Cardiac fibroblast (primary cell): ENCODE measurements at regions not wholly inside any gene's neighbourhood (a gene's known extent, or its start where the extent isn't known, plus 50 kb on each side); places are given as distances from the start of the nearest gene placed in this dataset.
"Not testable (repeated sequence)": the region's sequence is repeated elsewhere in the genome, so short reads cannot be mapped to it uniquely, and the experiment has no call there.

Source experiments
- DNase-seq, 2 donors: peaks; one replicate each; pipeline versions ENCODE4 v3.0.0 to v3.0.0-alpha.2; 2010; ENCODE audit warnings: low read depth in 2 of 2
- H3K4me3 ChIP-seq, 2 donors: replicated peaks in 1 of 2; 1 replicate in 1 of 2; 2 replicates in 1 of 2; pipeline ENCODE4 v1.5.1; 2011; ENCODE audit warnings: low read depth in 2 of 2, low read length in 2 of 2, mild to moderate bottlenecking in 2 of 2, moderate library complexity in 1 of 2
- TF ChIP-seq, protein P1 (sequence below): IDR thresholded peaks from one replicate; pipeline ENCODE4 v1.5.1; 2011; ENCODE audit warnings: low read depth, mild to moderate bottlenecking, low read length, inconsistent platforms

DNA sequence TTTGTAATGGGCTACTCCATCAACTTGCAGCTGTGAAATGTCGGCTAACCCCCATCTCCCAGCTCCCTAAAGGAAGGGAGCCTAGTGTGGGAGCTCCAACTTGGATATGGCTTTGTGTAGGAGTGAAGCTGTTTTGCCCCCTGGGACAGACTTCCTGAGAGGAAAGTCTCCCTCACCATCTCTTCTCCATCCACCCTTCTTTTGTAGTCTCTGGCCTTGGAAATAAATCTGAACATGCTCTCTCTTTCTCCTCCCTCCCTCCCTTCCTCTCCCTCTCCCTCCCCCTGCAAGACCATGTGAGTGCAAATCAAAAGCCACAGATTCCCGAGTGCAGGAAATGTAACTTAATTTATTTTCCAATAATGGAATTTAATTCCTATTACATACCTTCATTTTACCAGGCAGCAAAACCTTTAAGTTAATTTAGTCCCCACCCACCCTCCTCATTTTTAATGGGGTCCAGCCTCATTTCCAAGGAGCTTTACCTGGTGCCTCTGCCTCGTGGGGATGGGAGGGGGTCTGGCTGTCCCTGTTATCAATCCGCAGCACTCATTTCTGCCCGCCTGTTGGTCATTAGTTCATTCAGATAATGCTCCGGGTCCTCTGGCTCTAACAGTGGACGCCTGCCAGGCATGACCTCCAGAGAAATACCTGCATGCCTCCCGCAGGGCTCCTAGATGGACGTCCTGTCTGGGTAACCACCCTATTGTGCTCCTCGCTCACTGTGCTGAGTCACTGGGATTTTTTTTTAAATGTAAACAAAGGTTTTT lies 122.9 kb upstream of the TAF11L2 start:
- peak; percentile 16 to 74 for DNase-seq
- TF ChIP-seq, protein P1, sequence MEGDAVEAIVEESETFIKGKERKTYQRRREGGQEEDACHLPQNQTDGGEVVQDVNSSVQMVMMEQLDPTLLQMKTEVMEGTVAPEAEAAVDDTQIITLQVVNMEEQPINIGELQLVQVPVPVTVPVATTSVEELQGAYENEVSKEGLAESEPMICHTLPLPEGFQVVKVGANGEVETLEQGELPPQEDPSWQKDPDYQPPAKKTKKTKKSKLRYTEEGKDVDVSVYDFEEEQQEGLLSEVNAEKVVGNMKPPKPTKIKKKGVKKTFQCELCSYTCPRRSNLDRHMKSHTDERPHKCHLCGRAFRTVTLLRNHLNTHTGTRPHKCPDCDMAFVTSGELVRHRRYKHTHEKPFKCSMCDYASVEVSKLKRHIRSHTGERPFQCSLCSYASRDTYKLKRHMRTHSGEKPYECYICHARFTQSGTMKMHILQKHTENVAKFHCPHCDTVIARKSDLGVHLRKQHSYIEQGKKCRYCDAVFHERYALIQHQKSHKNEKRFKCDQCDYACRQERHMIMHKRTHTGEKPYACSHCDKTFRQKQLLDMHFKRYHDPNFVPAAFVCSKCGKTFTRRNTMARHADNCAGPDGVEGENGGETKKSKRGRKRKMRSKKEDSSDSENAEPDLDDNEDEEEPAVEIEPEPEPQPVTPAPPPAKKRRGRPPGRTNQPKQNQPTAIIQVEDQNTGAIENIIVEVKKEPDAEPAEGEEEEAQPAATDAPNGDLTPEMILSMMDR, result no peak
- no peak overlapping the region for H3K4me3 ChIP-seq

DNA sequence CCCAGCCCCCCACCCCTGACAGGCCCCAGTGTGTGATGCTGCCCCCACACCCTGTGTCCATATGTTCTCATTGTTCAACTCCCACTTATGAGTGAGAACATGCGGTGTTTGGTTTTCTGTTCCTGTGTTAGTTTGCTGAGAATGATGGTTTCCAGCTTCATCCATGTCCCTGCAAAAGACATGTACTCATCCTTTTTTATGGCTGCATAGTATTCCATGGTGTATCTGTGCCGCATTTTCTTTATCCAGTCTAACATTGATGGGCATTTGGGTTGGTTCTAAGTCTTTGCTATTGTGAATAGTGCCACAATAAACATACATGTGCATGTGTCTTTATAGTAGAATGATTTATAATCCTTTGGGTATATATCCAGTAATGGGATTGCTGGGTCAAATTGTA lies 122.1 kb upstream of the TAF11L2 start:
- H3K4me3 ChIP-seq, DNase-seq: not testable (repeated sequence)

DNA sequence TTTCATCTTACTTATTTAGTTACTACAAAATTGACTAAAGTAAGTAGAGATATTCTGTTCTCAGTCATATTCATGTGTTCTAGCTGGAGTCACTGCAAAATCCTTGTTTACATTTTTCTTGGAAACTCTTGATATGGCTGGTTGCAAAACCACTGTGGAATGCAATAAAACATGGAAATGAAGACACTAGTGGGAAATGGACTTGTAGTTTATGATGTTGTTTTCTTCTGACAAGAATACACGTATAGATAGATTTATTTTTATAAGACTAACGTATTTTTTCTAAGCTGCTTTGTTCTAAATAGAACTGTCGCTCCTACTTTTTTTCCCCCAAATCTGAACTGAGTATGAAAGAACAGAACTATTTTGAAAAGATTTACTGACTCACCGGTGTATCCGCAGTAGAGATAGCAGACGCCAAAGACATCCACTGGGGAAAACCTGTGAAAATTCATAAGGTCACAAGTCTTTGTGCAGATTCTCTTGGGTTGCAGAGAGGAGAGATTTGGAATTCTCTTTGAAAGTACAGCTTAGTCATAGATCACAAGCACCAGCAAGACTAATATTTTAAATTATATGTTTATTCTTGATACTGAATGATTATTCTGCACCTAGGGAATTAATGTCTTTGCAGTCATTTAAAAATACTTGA lies 119.6 kb upstream of the TAF11L2 start:
- peak; percentile 63 to 64 for DNase-seq
- no peak overlapping the region for H3K4me3 ChIP-seq
- TF ChIP-seq, protein P1, result no peak

DNA sequence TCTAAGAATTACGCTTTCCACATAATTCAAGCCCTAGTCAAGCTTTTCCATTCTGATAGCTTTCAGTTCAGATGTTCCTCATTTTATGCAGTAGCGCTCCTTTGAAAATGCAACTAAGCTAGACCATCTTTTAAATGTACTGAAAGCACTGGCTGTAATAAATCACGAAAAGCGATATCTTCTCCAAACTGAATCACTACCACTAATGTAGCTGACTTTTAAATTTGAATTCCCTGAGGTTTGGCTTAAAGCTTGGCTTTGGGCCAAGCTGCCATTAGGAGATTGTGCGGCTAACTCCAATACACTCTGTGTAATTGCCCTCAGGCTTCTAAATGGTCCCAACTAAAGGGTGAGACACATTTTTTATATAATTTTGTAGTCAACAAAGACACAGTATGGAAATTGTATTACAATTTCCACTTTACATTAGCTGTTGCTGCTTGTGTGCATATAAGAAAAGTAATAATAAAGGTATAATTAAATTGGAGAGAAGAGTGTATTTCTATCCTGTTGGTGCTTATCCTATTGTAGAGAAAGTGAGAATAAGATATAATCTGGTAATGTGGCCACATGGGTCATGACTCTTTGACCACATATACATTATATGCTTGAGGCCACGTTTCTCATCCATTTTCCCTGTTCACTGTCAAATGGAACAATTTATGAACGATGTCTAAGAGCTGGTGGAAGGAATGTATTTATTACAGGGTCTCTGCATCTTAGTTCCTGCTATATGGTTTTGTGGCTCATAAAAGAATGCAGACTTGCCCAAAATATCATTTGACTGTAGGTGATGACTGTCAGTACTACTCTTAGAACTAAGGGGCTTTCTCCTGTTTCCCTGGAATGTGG lies 118.7 kb upstream of the TAF11L2 start:
- peak; percentile 15 to 22 for DNase-seq
- TF ChIP-seq, protein P1, result no peak
- no peak overlapping the region for H3K4me3 ChIP-seq

DNA sequence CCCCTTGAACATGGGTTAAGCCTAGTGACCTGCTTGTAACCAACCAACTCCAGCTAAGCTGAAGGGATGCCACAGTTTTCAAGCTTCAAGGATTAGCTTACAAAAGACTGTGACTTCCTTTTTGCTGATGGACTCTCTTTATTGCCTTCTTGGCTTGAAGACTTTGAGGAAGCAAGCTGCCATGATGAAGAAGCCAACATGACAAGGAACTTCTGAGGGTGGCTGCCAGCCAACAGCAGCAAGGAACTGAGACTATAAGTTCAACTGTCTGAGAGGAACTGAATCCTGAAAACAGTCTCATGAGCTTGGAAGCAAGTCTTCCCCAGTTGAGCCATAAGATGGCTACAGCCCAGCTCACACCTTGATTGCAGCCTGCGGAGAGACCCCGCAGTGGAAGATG lies 116.1 kb upstream of the TAF11L2 start:
- no peak overlapping the region for H3K4me3 ChIP-seq
- DNase-seq, result no peak
- TF ChIP-seq, protein P1, result no peak

DNA sequence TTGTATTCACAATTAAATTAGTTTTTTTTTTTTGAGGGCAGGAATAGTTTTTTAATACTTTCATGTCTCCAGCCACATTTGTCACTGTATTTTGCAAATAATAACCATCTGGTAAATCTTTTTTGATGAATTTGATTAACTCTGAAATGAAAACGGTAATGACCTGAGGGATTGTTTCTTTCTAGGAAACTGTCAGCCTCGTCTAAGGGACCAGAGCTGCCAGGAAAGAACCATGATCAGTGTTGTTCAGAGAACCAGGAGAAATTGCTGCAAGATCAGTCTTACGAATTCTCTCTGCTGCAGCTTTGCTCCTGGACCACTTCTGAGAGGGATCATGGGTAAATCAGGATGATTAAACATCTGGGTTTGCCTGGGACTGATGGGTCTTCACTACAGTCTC lies 114.5 kb upstream of the TAF11L2 start:
- no peak for DNase-seq
- H3K4me3 ChIP-seq, result no peak overlapping the region
- TF ChIP-seq, protein P1, result no peak

DNA sequence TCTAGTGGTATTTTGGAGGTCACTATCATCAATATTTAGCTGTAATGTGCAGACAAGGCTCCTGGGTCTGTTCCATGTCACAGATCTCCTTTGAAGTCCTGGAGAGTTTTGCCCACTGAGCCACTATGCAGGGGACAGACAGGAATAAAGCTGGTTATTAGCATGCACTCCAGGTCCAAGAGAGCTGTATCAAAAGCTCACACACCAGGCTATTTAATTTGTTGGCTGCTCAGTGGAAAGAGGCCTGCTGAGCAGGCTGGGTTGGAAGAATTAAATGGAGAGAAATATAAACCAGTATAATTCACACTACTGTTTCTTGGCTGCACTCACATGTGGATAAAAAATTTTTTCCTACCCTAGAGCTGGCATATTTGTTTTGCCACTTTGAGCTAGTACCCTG lies 113.8 kb upstream of the TAF11L2 start:
- TF ChIP-seq, protein P1, result no peak
- no peak for DNase-seq
- H3K4me3 ChIP-seq, result no peak overlapping the region
